ENCODE measurements at regions not wholly inside any gene's neighbourhood (a gene's known extent, or its start where the extent isn't known, plus 50 kb on each side); places are given as distances from the start of the nearest gene placed in this dataset.
"Not testable (repeated sequence)": the region's sequence is repeated elsewhere in the genome, so short reads cannot be mapped to it uniquely, and the experiment has no call there.

DNA sequence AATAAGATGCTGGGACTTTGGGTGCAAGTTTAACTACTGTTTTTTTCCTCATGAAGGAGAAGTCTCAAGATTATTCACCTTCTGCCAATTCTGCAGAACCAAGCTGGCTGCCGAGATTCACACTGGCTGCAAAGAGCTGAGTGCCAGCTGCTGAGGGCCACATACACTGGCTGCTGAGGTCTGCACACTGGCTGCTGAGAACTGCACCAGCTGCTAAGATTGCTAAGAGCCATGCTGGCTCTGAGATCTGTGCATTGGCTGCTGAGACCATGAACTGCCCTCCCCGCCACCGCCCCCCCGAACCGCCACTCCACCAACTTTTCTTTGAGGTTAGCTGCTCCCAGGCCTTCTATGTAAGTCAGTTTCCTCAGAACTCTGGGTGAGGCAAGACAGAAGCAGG is 330.3 kb downstream of the CBLL2 start:
- no peak overlapping the region for H3K18ac ChIP-seq (ENCODE audit: insufficient read length, low read depth, low read length)
- H3K27ac ChIP-seq (ENCODE audit: insufficient read length, low read depth, low read length): no peak overlapping the region
- H3T11ph ChIP-seq (ENCODE audit: low read length): no peak overlapping the region
- H2BK120ac ChIP-seq (ENCODE audit: low read depth, low read length, poor library complexity, severe bottlenecking): no peak overlapping the region
- no peak overlapping the region for H2BK12ac ChIP-seq (ENCODE audit: insufficient read length, low read depth, low read length)
- H3K27me3 ChIP-seq (ENCODE audit: insufficient read depth, low read length): no peaks in the 10 kb centered on the region
- H3K4me1 Mint-ChIP-seq: 0 out of 4 replicates have a peak, but pooled peaks cover 2% of the 10 kb centered on the region in 2 experiments
- H3K27ac Mint-ChIP-seq: no peak overlapping the region
- H3K36me3 Mint-ChIP-seq (ENCODE audit: insufficient read depth in 1 of 3, low read depth in 3 of 3): peaks cover 11 to 15% (median 13%) of the 10 kb centered on the region in 3 experiments; a peak in 6 of 7 replicates
- no peak overlapping the region for H3K9ac ChIP-seq (ENCODE audit: extremely low read depth, insufficient read length, low read length)
- no peak overlapping the region for H3K14ac ChIP-seq (ENCODE audit: insufficient read depth, low read length)
- no peak overlapping the region for H2BK5ac ChIP-seq (ENCODE audit: insufficient read length, low read length)
- H3K4ac ChIP-seq (ENCODE audit: low read depth, low read length): no peak overlapping the region
- H3K4me3 Mint-ChIP-seq: no peak overlapping the region
- no peak overlapping the region for H3K23ac ChIP-seq (ENCODE audit: insufficient read length, low read depth, low read length)
- no peaks in the 10 kb centered on the region; the same call in 1 of the 2 replicates for H3K27me3 Mint-ChIP-seq (ENCODE audit: low read depth)
- H2BK15ac ChIP-seq (ENCODE audit: low read depth, low read length): no peak overlapping the region
- H3K79me1 ChIP-seq (ENCODE audit: insufficient read depth, low read depth, low read length, poor library complexity, severe bottlenecking): no peaks in the 10 kb centered on the region
- no peak overlapping the region for H3K4me2 ChIP-seq (ENCODE audit: insufficient read depth, insufficient read length, low read length)
- no peak overlapping the region for H2AFZ ChIP-seq (ENCODE audit: low read length)
- H4K8ac ChIP-seq (replicated peaks; ENCODE audit: insufficient read length, low read depth, low read length): no peak overlapping the region
- no peaks in the 10 kb centered on the region for H3K79me2 ChIP-seq (ENCODE audit: insufficient read depth, low read length)
- H2BK20ac ChIP-seq (ENCODE audit: low read depth, low read length, poor library complexity, severe bottlenecking): no peak overlapping the region
- no peaks in the 10 kb centered on the region for H4K20me1 ChIP-seq (ENCODE audit: control insufficient read depth, insufficient read depth, insufficient read length)
- TF ChIP-seq, protein P1, sequence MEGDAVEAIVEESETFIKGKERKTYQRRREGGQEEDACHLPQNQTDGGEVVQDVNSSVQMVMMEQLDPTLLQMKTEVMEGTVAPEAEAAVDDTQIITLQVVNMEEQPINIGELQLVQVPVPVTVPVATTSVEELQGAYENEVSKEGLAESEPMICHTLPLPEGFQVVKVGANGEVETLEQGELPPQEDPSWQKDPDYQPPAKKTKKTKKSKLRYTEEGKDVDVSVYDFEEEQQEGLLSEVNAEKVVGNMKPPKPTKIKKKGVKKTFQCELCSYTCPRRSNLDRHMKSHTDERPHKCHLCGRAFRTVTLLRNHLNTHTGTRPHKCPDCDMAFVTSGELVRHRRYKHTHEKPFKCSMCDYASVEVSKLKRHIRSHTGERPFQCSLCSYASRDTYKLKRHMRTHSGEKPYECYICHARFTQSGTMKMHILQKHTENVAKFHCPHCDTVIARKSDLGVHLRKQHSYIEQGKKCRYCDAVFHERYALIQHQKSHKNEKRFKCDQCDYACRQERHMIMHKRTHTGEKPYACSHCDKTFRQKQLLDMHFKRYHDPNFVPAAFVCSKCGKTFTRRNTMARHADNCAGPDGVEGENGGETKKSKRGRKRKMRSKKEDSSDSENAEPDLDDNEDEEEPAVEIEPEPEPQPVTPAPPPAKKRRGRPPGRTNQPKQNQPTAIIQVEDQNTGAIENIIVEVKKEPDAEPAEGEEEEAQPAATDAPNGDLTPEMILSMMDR (conservative IDR thresholded peaks at IDR 0.05): no peak
- H3K9me3 ChIP-seq (ENCODE audit: control insufficient read depth, low read depth, low read length): no peaks in the 10 kb centered on the region
- H3K9me3 Mint-ChIP-seq: peaks cover 28 to 64% of the 10 kb centered on the region in 2 experiments
- no peak overlapping the region for H2AK5ac ChIP-seq (ENCODE audit: insufficient read length, low read length)
- no peak overlapping the region for H3K56ac ChIP-seq (ENCODE audit: insufficient read length, low read depth, low read length)
- no peak for DNase-seq
- no CpG with 5 or more reads among the region's 5 CpGs for WGBS (ENCODE audit: extremely low coverage, insufficient read length, low lambda C conversion rate)
- no peaks in the 10 kb centered on the region for H3K4me1 ChIP-seq (ENCODE audit: insufficient read depth, low read length)
- H4K5ac ChIP-seq (ENCODE audit: insufficient read length, low read depth, low read length): no peak overlapping the region
- no peaks in the 10 kb centered on the region for H3K23me2 ChIP-seq (ENCODE audit: insufficient read length, low read depth, low read length, poor library complexity, severe bottlenecking)
- no peak overlapping the region for H4K91ac ChIP-seq (ENCODE audit: insufficient read length, low read depth, low read length)

GRCh38 chrX:22609452-22609851 is 336.7 kb downstream of the CBLL2 start:
- H3T11ph ChIP-seq (ENCODE audit: low read length); H2BK15ac ChIP-seq (ENCODE audit: low read depth, low read length); H3K56ac ChIP-seq (ENCODE audit: insufficient read length, low read depth, low read length); H2BK12ac ChIP-seq (ENCODE audit: insufficient read length, low read depth, low read length); H3K4me2 ChIP-seq (ENCODE audit: insufficient read depth, insufficient read length, low read length); DNase-seq; H3K4me1 ChIP-seq (ENCODE audit: insufficient read depth, low read length); H4K5ac ChIP-seq (ENCODE audit: insufficient read length, low read depth, low read length); H3K18ac ChIP-seq (ENCODE audit: insufficient read length, low read depth, low read length); H2BK120ac ChIP-seq (ENCODE audit: low read depth, low read length, poor library complexity, severe bottlenecking); H2BK20ac ChIP-seq (ENCODE audit: low read depth, low read length, poor library complexity, severe bottlenecking); H3K4me3 Mint-ChIP-seq; H3K4me1 Mint-ChIP-seq; H3K23ac ChIP-seq (ENCODE audit: insufficient read length, low read depth, low read length); H3K27me3 Mint-ChIP-seq (ENCODE audit: low read depth); H2AK5ac ChIP-seq (ENCODE audit: insufficient read length, low read length); H3K27ac Mint-ChIP-seq; H3K4ac ChIP-seq (ENCODE audit: low read depth, low read length); H2BK5ac ChIP-seq (ENCODE audit: insufficient read length, low read length); H3K9ac ChIP-seq (ENCODE audit: extremely low read depth, insufficient read length, low read length); H3K14ac ChIP-seq (ENCODE audit: insufficient read depth, low read length); H3K27ac ChIP-seq (ENCODE audit: insufficient read length, low read depth, low read length); H3K23me2 ChIP-seq (ENCODE audit: insufficient read length, low read depth, low read length, poor library complexity, severe bottlenecking); H3K79me2 ChIP-seq (ENCODE audit: insufficient read depth, low read length); H2AFZ ChIP-seq (ENCODE audit: low read length); H4K20me1 ChIP-seq (ENCODE audit: control insufficient read depth, insufficient read depth, insufficient read length); H3K9me3 ChIP-seq (ENCODE audit: control insufficient read depth, low read depth, low read length); H3K79me1 ChIP-seq (ENCODE audit: insufficient read depth, low read depth, low read length, poor library complexity, severe bottlenecking); H4K91ac ChIP-seq (ENCODE audit: insufficient read length, low read depth, low read length); H3K27me3 ChIP-seq (ENCODE audit: insufficient read depth, low read length); H4K8ac ChIP-seq (replicated peaks; ENCODE audit: insufficient read length, low read depth, low read length): not testable (repeated sequence)
- WGBS (ENCODE audit: extremely low coverage, insufficient read length, low lambda C conversion rate): no CpG with 5 or more reads among the region's 15 CpGs
- peaks cover 15 to 31% (median 27%) of the 10 kb centered on the region in 3 experiments for H3K36me3 Mint-ChIP-seq (ENCODE audit: insufficient read depth in 1 of 3, low read depth in 3 of 3)
- peaks cover 45 to 63% of the 10 kb centered on the region in 2 experiments for H3K9me3 Mint-ChIP-seq
